ENCODE measurements at regions not wholly inside any gene's neighbourhood (a gene's known extent, or its start where the extent isn't known, plus 50 kb on each side); places are given as distances from the start of the nearest gene placed in this dataset.

GRCh38 chr9:96048104-96048955 lies 172.8 kb downstream of the ERCC6L2 start:
- TF ChIP-seq CTCF (IDR thresholded peaks at IDR 0.05) (no peak), POLR2A (IDR thresholded peaks at IDR 0.05) (no peak)
